H9 (cell line): ENCODE measurements at regions not wholly inside any gene's neighbourhood (a gene's known extent, or its start where the extent isn't known, plus 50 kb on each side); places are given as distances from the start of the nearest gene placed in this dataset.

Experiments
- DNase-seq: peaks from one replicate; pipeline ENCODE4 v3.0.0-alpha.2; 2017
- H2AFZ ChIP-seq: one replicate; pipeline ENCODE4 v1.6.1; 2013; ENCODE audit warnings: mild to moderate bottlenecking, low read length, control low read depth, moderate library complexity
- H2AK5ac ChIP-seq: 2 replicates; pipeline ENCODE4 v1.6.1; 2013; ENCODE audit warnings: low read length, control low read depth, mixed read lengths; ENCODE audit not compliant: insufficient read length
- H2BK120ac ChIP-seq: one replicate; pipeline ENCODE4 v1.6.1; 2013; ENCODE audit warnings: low read depth, mild to moderate bottlenecking, low read length, control low read depth, inconsistent platforms; ENCODE audit not compliant: poor library complexity, severe bottlenecking
- H2BK12ac ChIP-seq: 2 replicates; pipeline ENCODE4 v1.6.1; 2013; ENCODE audit warnings: low read length, control low read depth, mixed read lengths, low read depth; ENCODE audit not compliant: insufficient read length
- H2BK15ac ChIP-seq: 2 replicates; pipeline ENCODE4 v1.6.1; 2013; ENCODE audit warnings: low read depth, low read length, control low read depth
- H2BK20ac ChIP-seq: one replicate; pipeline ENCODE4 v1.6.1; 2013; ENCODE audit warnings: low read depth, mild to moderate bottlenecking, low read length, control low read depth, inconsistent platforms; ENCODE audit not compliant: poor library complexity, severe bottlenecking
- H2BK5ac ChIP-seq: 2 replicates; pipeline ENCODE4 v1.6.1; 2013; ENCODE audit warnings: low read length, control low read depth, mixed read lengths; ENCODE audit not compliant: insufficient read length
- H3K14ac ChIP-seq: 2 replicates; pipeline ENCODE4 v1.6.1; 2013; ENCODE audit warnings: low read length, control low read depth; ENCODE audit not compliant: insufficient read depth
- H3K18ac ChIP-seq: 2 replicates; pipeline ENCODE4 v1.6.1; 2013; ENCODE audit warnings: low read depth, mild to moderate bottlenecking, mixed read lengths, low read length, control low read depth; ENCODE audit not compliant: insufficient read length
- H3K23ac ChIP-seq: 2 replicates; pipeline ENCODE4 v1.6.1; 2013; ENCODE audit warnings: low read length, control low read depth, mixed read lengths, low read depth; ENCODE audit not compliant: insufficient read length
- H3K23me2 ChIP-seq: 2 replicates; pipeline ENCODE4 v1.6.1; 2013; ENCODE audit warnings: low read depth, mild to moderate bottlenecking, mixed read lengths, low read length, control low read depth; ENCODE audit not compliant: insufficient read length, poor library complexity, severe bottlenecking
- H3K27ac ChIP-seq: 2 replicates; pipeline ENCODE4 v1.5.1; 2013; ENCODE audit warnings: low read length, control low read depth, mixed read lengths, low read depth; ENCODE audit not compliant: insufficient read length
- H3K27me3 ChIP-seq: 2 replicates; pipeline ENCODE4 v1.6.1; 2013; ENCODE audit warnings: low read length, control low read depth, inconsistent platforms; ENCODE audit not compliant: insufficient read depth
- H3K4ac ChIP-seq: 2 replicates; pipeline ENCODE4 v1.6.1; 2013; ENCODE audit warnings: low read depth, mild to moderate bottlenecking, control low read depth, inconsistent platforms, low read length, moderate library complexity
- H3K4me1 ChIP-seq: 2 replicates; pipeline ENCODE4 v1.6.1; 2013; ENCODE audit warnings: low read length, control low read depth, inconsistent platforms; ENCODE audit not compliant: insufficient read depth
- H3K4me2 ChIP-seq: 2 replicates; pipeline ENCODE4 v1.6.1; 2013; ENCODE audit warnings: low read length, control low read depth, mixed read lengths; ENCODE audit not compliant: insufficient read length, insufficient read depth
- H3K56ac ChIP-seq: 2 replicates; pipeline ENCODE4 v1.6.1; 2013; ENCODE audit warnings: low read depth, mild to moderate bottlenecking, mixed read lengths, low read length, control low read depth; ENCODE audit not compliant: insufficient read length
- H3K79me1 ChIP-seq: 2 replicates; pipeline ENCODE4 v1.6.1; 2013; ENCODE audit warnings: low read depth, mild to moderate bottlenecking, moderate library complexity, low read length, control low read depth, inconsistent platforms; ENCODE audit not compliant: insufficient read depth, poor library complexity, severe bottlenecking
- H3K79me2 ChIP-seq: 2 replicates; pipeline ENCODE4 v1.6.1; 2013; ENCODE audit warnings: low read length, control low read depth, inconsistent platforms; ENCODE audit not compliant: insufficient read depth
- H3K9ac ChIP-seq: 2 replicates; pipeline ENCODE4 v1.6.1; 2013; ENCODE audit warnings: low read length, control low read depth, mixed read lengths; ENCODE audit not compliant: insufficient read length; ENCODE audit errors: extremely low read depth
- H3K9me3 ChIP-seq: one replicate; pipeline ENCODE4 v1.6.1; 2013; ENCODE audit warnings: low read depth, low read length, inconsistent platforms; ENCODE audit not compliant: control insufficient read depth
- H3T11ph ChIP-seq: one replicate; pipeline ENCODE4 v1.6.1; 2013; ENCODE audit warnings: mild to moderate bottlenecking, low read length, control low read depth, inconsistent platforms
- H4K20me1 ChIP-seq: one replicate; pipeline ENCODE4 v1.6.1; 2013; ENCODE audit not compliant: control insufficient read depth, insufficient read length, insufficient read depth
- H4K5ac ChIP-seq: 2 replicates; pipeline ENCODE4 v1.6.1; 2013; ENCODE audit warnings: low read depth, mild to moderate bottlenecking, mixed read lengths, low read length, control low read depth; ENCODE audit not compliant: insufficient read length
- H4K8ac ChIP-seq: replicated peaks from 2 replicates; pipeline ENCODE4 v1.6.1; 2013; ENCODE audit warnings: low read length, control low read depth, mixed read lengths, low read depth; ENCODE audit not compliant: insufficient read length
- H4K91ac ChIP-seq: 2 replicates; pipeline ENCODE4 v1.6.1; 2013; ENCODE audit warnings: low read depth, mild to moderate bottlenecking, moderate library complexity, mixed read lengths, low read length, control low read depth; ENCODE audit not compliant: insufficient read length
- H3K27ac Mint-ChIP-seq, 3 experiments: 2 replicates in 2 of 3; 3 replicates in 1 of 3; pipeline ENCODE4 v1.8.0; 2020 to 2021; ENCODE audit warnings: mixed read lengths in 3 of 3, mild to moderate bottlenecking in 1 of 3, moderate library complexity in 1 of 3
- H3K27me3 Mint-ChIP-seq: 2 replicates; pipeline ENCODE4 v1.8.0; 2021; ENCODE audit warnings: low read depth, mild to moderate bottlenecking, moderate library complexity, mixed read lengths
- H3K36me3 Mint-ChIP-seq, 3 experiments: 2 replicates in 2 of 3; 3 replicates in 1 of 3; pipeline ENCODE4 v1.8.0; 2020 to 2021; ENCODE audit warnings: low read depth in 3 of 3, mixed read lengths in 3 of 3; ENCODE audit not compliant: insufficient read depth in 1 of 3
- H3K4me1 Mint-ChIP-seq, 2 experiments: 2 replicates each; pipeline ENCODE4 v1.8.0; 2020; ENCODE audit warnings: mixed read lengths in 2 of 2
- H3K4me3 Mint-ChIP-seq, 2 experiments: 2 replicates in 1 of 2; 3 replicates in 1 of 2; pipeline ENCODE4 v1.8.0; 2020 to 2021; ENCODE audit warnings: mild to moderate bottlenecking in 2 of 2, mixed read lengths in 2 of 2, moderate library complexity in 1 of 2
- H3K9me3 Mint-ChIP-seq, 2 experiments: 2 replicates in 1 of 2; 3 replicates in 1 of 2; pipeline ENCODE4 v1.8.0; 2020; ENCODE audit warnings: mild to moderate bottlenecking in 2 of 2, mixed read lengths in 2 of 2, moderate library complexity in 1 of 2
- CTCF ChIP-seq: fragments of 200-600 bp; sonication (generic); conservative IDR thresholded peaks from 3 replicates; pipeline ENCODE4 v1.8.0; 2021; ENCODE audit warnings: antibody characterized with exemption, mild to moderate bottlenecking
- WGBS: extraction: QIAGEN DNeasy Blood & Tissue Kit; methylation state at CpG from one replicate; pipeline ENCODE4 v1.1.7; 2013; ENCODE audit warnings: missing lambda C conversion rate, low lambda C conversion rate, mixed read lengths; ENCODE audit not compliant: insufficient read length; ENCODE audit errors: extremely low coverage; 5-methylcytosine and 5-hydroxymethylcytosine counted together

GRCh38 chr9:42386477-42386876, 203.0 kb downstream of the SPATA31A6 start:
- no peak for TF ChIP-seq CTCF
- Histone ChIP-seq H3T11ph (no peak overlapping the region), H2BK15ac (no peak overlapping the region), H3K18ac (no peak overlapping the region), H3K14ac (no peak overlapping the region), H3K23ac (no peak overlapping the region), H3K4ac (no peak overlapping the region), H3K4me2 (no peak overlapping the region), H2AFZ (no peak overlapping the region), H2BK20ac (no peak overlapping the region), H3K27ac (no peak overlapping the region), H3K79me2 (no peaks in the 10 kb centered on the region), H4K91ac (no peak overlapping the region), H2BK12ac (no peak overlapping the region), H2BK5ac (no peak overlapping the region), H3K56ac (no peak overlapping the region), H3K9me3 (no peaks in the 10 kb centered on the region), H3K4me1 (no peaks in the 10 kb centered on the region), H2AK5ac (no peak overlapping the region), H4K5ac (no peak overlapping the region), H3K23me2 (no peaks in the 10 kb centered on the region), H2BK120ac (no peak overlapping the region), H3K27me3 (no peaks in the 10 kb centered on the region), H4K8ac (no peak overlapping the region), H4K20me1 (no peaks in the 10 kb centered on the region), H3K79me1 (no peaks in the 10 kb centered on the region), H3K9ac (no peak overlapping the region)
- Mint-ChIP-seq H3K27ac (no peak overlapping the region), H3K4me1 (peaks cover 0 to 3% of the 10 kb centered on the region in 2 experiments; a peak in 1 of 4 replicates), H3K36me3 (no peaks in the 10 kb centered on the region), H3K9me3 (peaks cover 0 to 2% of the 10 kb centered on the region in 2 experiments; a peak in 1 of 5 replicates), H3K27me3 (peaks cover 2% of the 10 kb centered on the region; the same call in 1 of the 2 replicates), H3K4me3 (no peak overlapping the region)
- no CpG with 5 or more reads among the region's 2 CpGs for WGBS
- no peak for DNase-seq
